ENCODE measurements at regions not wholly inside any gene's neighbourhood (a gene's known extent, or its start where the extent isn't known, plus 50 kb on each side); places are given as distances from the start of the nearest gene placed in this dataset.

GRCh38 chr12:70096759-70097410 lies 146.3 kb upstream of the CNOT2 start:
- TF ChIP-seq CTCF (IDR thresholded peaks at IDR 0.05), result no peak
- TF ChIP-seq POLR2A (IDR thresholded peaks at IDR 0.05), result no peak

Data from adrenal gland (tissue), 5 donors.